GM12878 (cell line): ENCODE measurements at regions not wholly inside any gene's neighbourhood (a gene's known extent, or its start where the extent isn't known, plus 50 kb on each side); places are given as distances from the start of the nearest gene placed in this dataset.

Source experiments
- ATAC-seq: fragments of 200-7000 bp; cut with Tn5 transposase; 3 replicates; pipeline ENCODE4 v1.9.1; 2020; ENCODE audit warnings: mild to moderate bottlenecking, moderate library complexity
- BruUV-seq: library from RNA; stranded (reverse); fragments of 400-500 nt; replicated peaks from 2 replicates; lab custom pipeline; 2021; lab: Mats Ljungman, UMichigan
- CTCF ChIA-PET: fragments of 300-600 bp; sonication (Branson Sonifier 250); formaldehyde crosslinking; extraction: SDS; loops from one replicate; lab custom pipeline; 2021; ENCODE audit warnings: inconsistent platforms; lab: Yijun Ruan, JAX
- POLR2A ChIA-PET: fragments of 350-600 bp; formaldehyde crosslinking; extraction: SDS; loops from one replicate; lab custom pipeline; 2021; ENCODE audit warnings: inconsistent platforms; lab: Charles Lee
- RAD21 ChIA-PET: fragments of 300-600 bp; sonication (Branson Sonifier 250); formaldehyde crosslinking; loops from one replicate; lab custom pipeline; 2023; ENCODE audit warnings: antibody characterized with exemption; ENCODE audit not compliant: unreplicated experiment; lab: Charles Lee
- SMC1A ChIA-PET: fragments of 300-600 bp; sonication (Branson Sonifier 250); formaldehyde crosslinking; loops from one replicate; lab custom pipeline; 2023; ENCODE audit not compliant: unreplicated experiment, uncharacterized antibody; lab: Charles Lee
- DNase-seq: peaks from one replicate; pipeline ENCODE4 v3.0.0-alpha.2; 2011; ENCODE audit warnings: low read depth, low spot score
- FAIRE-seq: peaks from 3 replicates; lab custom pipeline; 2011; peaks lifted over from hg19 to GRCh38; lab: Jason Lieb, UNC
- H2AFZ ChIP-seq: 2 replicates; pipeline ENCODE4 v1.6.0; 2011; ENCODE audit warnings: low read depth, low read length, control low read depth; ENCODE audit not compliant: control insufficient read depth
- H3K27ac ChIP-seq: 2 replicates; pipeline ENCODE4 v1.5.1; 2011; ENCODE audit warnings: control low read depth; ENCODE audit not compliant: control insufficient read depth, insufficient read depth
- H3K27me3 ChIP-seq, 2 experiments: replicated peaks in 1 of 2; 2 replicates each; pipeline versions ENCODE4 v1.6.0 to v1.6.1; 2011; ENCODE audit warnings: low read length in 1 of 2; ENCODE audit not compliant: control insufficient read depth in 2 of 2, insufficient read depth in 2 of 2
- H3K36me3 ChIP-seq, 2 experiments: 2 replicates each; pipeline ENCODE4 v1.5.1; 2011; ENCODE audit warnings: low read length in 1 of 2; ENCODE audit not compliant: control insufficient read depth in 2 of 2, insufficient read depth in 2 of 2
- H3K4me1 ChIP-seq: 2 replicates; pipeline ENCODE4 v1.6.1; 2011; ENCODE audit warnings: mild to moderate bottlenecking, low read length, moderate library complexity, mixed read lengths; ENCODE audit not compliant: control insufficient read depth, insufficient read depth
- H3K4me2 ChIP-seq: 2 replicates; pipeline ENCODE4 v1.6.0; 2011; ENCODE audit warnings: control low read depth; ENCODE audit not compliant: control insufficient read depth, insufficient read depth
- H3K4me3 ChIP-seq: fragments of 200-600 bp; sonication (generic); 2 replicates; pipeline ENCODE4 v1.5.1; 2016
- H3K79me2 ChIP-seq: 2 replicates; pipeline ENCODE4 v1.6.0; 2011; ENCODE audit warnings: low read length; ENCODE audit not compliant: control insufficient read depth, insufficient read depth
- H3K9ac ChIP-seq: 2 replicates; pipeline ENCODE4 v1.8.0; 2011; ENCODE audit warnings: low read length, control low read depth, mixed read lengths; ENCODE audit not compliant: control insufficient read depth, insufficient read depth
- H3K9me3 ChIP-seq: replicated peaks from 3 replicates; pipeline ENCODE4 v1.5.1; 2011; ENCODE audit warnings: mild to moderate bottlenecking, low read length; ENCODE audit not compliant: control insufficient read depth, insufficient read depth
- H4K20me1 ChIP-seq: 2 replicates; pipeline ENCODE4 v1.6.0; 2011; ENCODE audit not compliant: control insufficient read depth, insufficient read depth
- ATF2 ChIP-seq: IDR thresholded peaks from 2 replicates; pipeline ENCODE4 v1.6.1; 2012; ENCODE audit warnings: low read length, inconsistent platforms
- BRCA1 ChIP-seq: IDR thresholded peaks from 2 replicates; pipeline ENCODE4 v1.6.1; 2011; ENCODE audit warnings: low read depth, low read length, improper control_type of control experiment
- ELK1 ChIP-seq: IDR thresholded peaks from 2 replicates; pipeline ENCODE4 v1.6.1; 2012; ENCODE audit warnings: low read depth, low read length, improper control_type of control experiment
- ESRRA ChIP-seq: IDR thresholded peaks from 2 replicates; pipeline ENCODE4 v1.6.1; 2012; ENCODE audit warnings: mild to moderate bottlenecking, low read length, improper control_type of control experiment
- FOXM1 ChIP-seq: IDR thresholded peaks from 2 replicates; pipeline ENCODE4 v1.6.1; 2012; ENCODE audit warnings: low read depth, mild to moderate bottlenecking, inconsistent platforms, low read length, moderate library complexity
- GABPA ChIP-seq: IDR thresholded peaks from 2 replicates; pipeline ENCODE4 v1.6.1; 2014; ENCODE audit warnings: antibody characterized with exemption, low read depth, mild to moderate bottlenecking, inconsistent platforms
- IKZF1 ChIP-seq: fragments of 450-650 bp; conservative IDR thresholded peaks from 2 replicates; pipeline ENCODE4 v1.6.1; 2017; ENCODE audit warnings: antibody characterized with exemption, mild to moderate bottlenecking
- MAX ChIP-seq: IDR thresholded peaks from 2 replicates; pipeline ENCODE4 v1.6.1; 2012; ENCODE audit warnings: low read depth, low read length, improper control_type of control experiment
- PAX5 ChIP-seq: IDR thresholded peaks from 2 replicates; pipeline ENCODE4 v1.6.1; 2011; ENCODE audit warnings: low read depth, low read length, borderline replicate concordance
- PAX8 ChIP-seq: fragments of 450-650 bp; IDR thresholded peaks from 2 replicates; pipeline ENCODE4 v1.6.1; 2017; ENCODE audit warnings: mild to moderate bottlenecking, moderate library complexity
- POLR2AphosphoS5 ChIP-seq: IDR thresholded peaks from 2 replicates; pipeline ENCODE4 v1.6.1; 2011; ENCODE audit warnings: mild to moderate bottlenecking, low read length, inconsistent platforms
- SIX5 ChIP-seq: IDR thresholded peaks from 2 replicates; pipeline ENCODE4 v1.6.1; 2011; ENCODE audit warnings: mild to moderate bottlenecking, low read depth, low read length, moderate library complexity; ENCODE audit not compliant: severe bottlenecking
- STAT3 ChIP-seq: IDR thresholded peaks from 2 replicates; pipeline ENCODE4 v1.6.1; 2011; ENCODE audit warnings: low read depth, low read length, improper control_type of control experiment
- USF2 ChIP-seq: IDR thresholded peaks from 2 replicates; pipeline ENCODE4 v1.6.1; 2011; ENCODE audit warnings: low read depth, low read length, improper control_type of control experiment, borderline replicate concordance
- YBX1 ChIP-seq: fragments of 450-650 bp; IDR thresholded peaks from 2 replicates; pipeline ENCODE4 v1.6.1; 2016; ENCODE audit warnings: antibody characterized with exemption
- ZNF217 ChIP-seq: fragments of 450-650 bp; IDR thresholded peaks from 2 replicates; pipeline ENCODE4 v1.6.1; 2017; ENCODE audit warnings: antibody characterized with exemption, mild to moderate bottlenecking
- WGBS: methylation state at CpG from one replicate; pipeline ENCODE4 v1.1.6; 2016; ENCODE audit warnings: low lambda C conversion rate; ENCODE audit not compliant: insufficient replicate concordance, insufficient coverage; ENCODE audit errors: missing lambda C conversion rate; 5-methylcytosine and 5-hydroxymethylcytosine counted together
- in situ Hi-C: fragments of 300-500 bp; cut with MboI; formaldehyde crosslinking; loops from 9 replicates; pipeline ENCODE4 v1.14.3; 2018; ENCODE audit warnings: mixed read lengths
- intact Hi-C: fragments of 100-400 bp; cut with micrococcal nuclease; formaldehyde crosslinking; loops from one replicate; pipeline ENCODE4 v1.14.2; 2022; ENCODE audit not compliant: unreplicated experiment

- TF ChIP-seq ELK1: no peak
- no peak for TF ChIP-seq GABPA
- no peak for TF ChIP-seq ATF2
- TF ChIP-seq POLR2AphosphoS5: no peak
- no peak for TF ChIP-seq IKZF1
- TF ChIP-seq MAX: no peak
- TF ChIP-seq STAT3: no peak
- no peak for TF ChIP-seq BRCA1
- TF ChIP-seq SIX5: no peak
- TF ChIP-seq YBX1: no peak
These were observed 136.5 kb upstream of the AGBL1 start (continued) for GRCh38 chr15:85943151-85943550.

GRCh38 chr15:85943791-85944190 is 135.9 kb upstream of the AGBL1 start:
- Histone ChIP-seq H3K9me3 (no peaks in the 10 kb centered on the region), H3K4me2 (no peak overlapping the region), H3K4me3 (no peak overlapping the region), H3K4me1 (no peaks in the 10 kb centered on the region), H3K27ac (no peak overlapping the region), H4K20me1 (no peaks in the 10 kb centered on the region), H2AFZ (no peak overlapping the region), H3K27me3 (no peaks in the 10 kb centered on the region), H3K79me2 (no peaks in the 10 kb centered on the region), H3K9ac (no peak overlapping the region), H3K36me3 (no peaks in the 10 kb centered on the region)
- in situ Hi-C loops: no loop called here
- ATAC-seq: no peak
- TF ChIP-seq PAX5 (no peak), ESRRA (no peak), PAX8 (no peak), ZNF217 (no peak), FOXM1 (no peak), USF2 (no peak)
- intact Hi-C loops: no loop called here
- RAD21 ChIA-PET: no interaction called here
- POLR2A ChIA-PET: no interaction called here
- no TSS peak for BruUV-seq
- DNase-seq: no peak
- CTCF ChIA-PET: interaction anchor here (0.8 kb wide), 1 partner anchor 161 kb away, joined by 3 read pairs; no protein-coding TSS in a partner anchor
- WGBS: 20% methylated on average over 2 of the region's 2 CpGs
- SMC1A ChIA-PET: no interaction called here
- no peak for FAIRE-seq
